ENCODE measurements at regions not wholly inside any gene's neighbourhood (a gene's known extent, or its start where the extent isn't known, plus 50 kb on each side); places are given as distances from the start of the nearest gene placed in this dataset.

DNA sequence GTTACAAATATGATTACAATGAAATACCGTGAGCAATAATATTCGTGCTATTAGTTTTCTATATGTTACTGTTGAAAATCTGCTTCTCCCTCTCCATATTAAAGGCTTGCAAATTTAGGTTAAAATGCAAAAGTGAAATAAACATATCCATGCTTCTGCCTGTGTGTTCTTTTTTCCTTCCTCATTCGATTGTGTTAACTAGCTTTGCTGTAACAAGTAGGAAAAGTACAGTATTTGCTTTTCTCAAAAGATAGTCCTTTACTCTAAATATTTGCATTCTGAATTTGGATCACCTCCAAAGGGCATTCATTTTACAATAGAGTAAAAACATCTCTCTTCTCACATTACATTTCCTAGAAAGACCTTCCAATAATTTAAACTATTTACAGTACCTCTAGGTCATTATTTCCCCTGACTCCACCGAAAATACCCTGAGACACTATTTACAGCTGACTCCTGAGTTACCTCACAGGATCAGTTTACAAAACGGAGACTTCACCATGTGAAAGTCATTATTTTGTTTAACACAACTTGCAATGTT lies 835.0 kb upstream of the FANCL start:
- TF ChIP-seq, protein P1, sequence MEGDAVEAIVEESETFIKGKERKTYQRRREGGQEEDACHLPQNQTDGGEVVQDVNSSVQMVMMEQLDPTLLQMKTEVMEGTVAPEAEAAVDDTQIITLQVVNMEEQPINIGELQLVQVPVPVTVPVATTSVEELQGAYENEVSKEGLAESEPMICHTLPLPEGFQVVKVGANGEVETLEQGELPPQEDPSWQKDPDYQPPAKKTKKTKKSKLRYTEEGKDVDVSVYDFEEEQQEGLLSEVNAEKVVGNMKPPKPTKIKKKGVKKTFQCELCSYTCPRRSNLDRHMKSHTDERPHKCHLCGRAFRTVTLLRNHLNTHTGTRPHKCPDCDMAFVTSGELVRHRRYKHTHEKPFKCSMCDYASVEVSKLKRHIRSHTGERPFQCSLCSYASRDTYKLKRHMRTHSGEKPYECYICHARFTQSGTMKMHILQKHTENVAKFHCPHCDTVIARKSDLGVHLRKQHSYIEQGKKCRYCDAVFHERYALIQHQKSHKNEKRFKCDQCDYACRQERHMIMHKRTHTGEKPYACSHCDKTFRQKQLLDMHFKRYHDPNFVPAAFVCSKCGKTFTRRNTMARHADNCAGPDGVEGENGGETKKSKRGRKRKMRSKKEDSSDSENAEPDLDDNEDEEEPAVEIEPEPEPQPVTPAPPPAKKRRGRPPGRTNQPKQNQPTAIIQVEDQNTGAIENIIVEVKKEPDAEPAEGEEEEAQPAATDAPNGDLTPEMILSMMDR (IDR thresholded peaks at IDR 0.05), result no peak
- no peak for TF ChIP-seq POLR2AphosphoS5 (IDR thresholded peaks at IDR 0.05)
